Ascending aorta (tissue), 2 donors: ENCODE measurements at regions not wholly inside any gene's neighbourhood (a gene's known extent, or its start where the extent isn't known, plus 50 kb on each side); places are given as distances from the start of the nearest gene placed in this dataset.

Experiments
- DNase-seq, 2 donors: peaks; one replicate each; pipeline ENCODE4 v3.0.0-alpha.2; 2019; ENCODE audit warnings: low spot score in 2 of 2
- H3K27ac ChIP-seq, 2 donors: fragments of 200-600 bp; sonication (generic); one replicate each; pipeline ENCODE4 v1.5.1; 2016 to 2017; ENCODE audit warnings: mild to moderate bottlenecking in 1 of 2
- H3K27me3 ChIP-seq: fragments of 200-600 bp; sonication (generic); one replicate; pipeline ENCODE4 v1.5.1; 2017
- H3K36me3 ChIP-seq, 2 donors: fragments of 200-600 bp; sonication (generic); one replicate each; pipeline ENCODE4 v1.5.1; 2016
- H3K4me1 ChIP-seq, 2 donors: fragments of 200-600 bp; sonication (generic); one replicate each; pipeline ENCODE4 v1.5.1; 2016 to 2017; ENCODE audit warnings: mild to moderate bottlenecking in 1 of 2
- H3K4me3 ChIP-seq, 2 donors: fragments of 200-600 bp; sonication (generic); one replicate each; pipeline ENCODE4 v1.5.1; 2016 to 2017; ENCODE audit warnings: mild to moderate bottlenecking in 1 of 2
- H3K9me3 ChIP-seq, 2 donors: fragments of 200-600 bp; sonication (generic); one replicate each; pipeline ENCODE4 v1.5.1; 2016
- intact Hi-C: fragments of 100-400 bp; cut with DNase I; formaldehyde crosslinking; loops from one replicate; pipeline ENCODE4 v1.15.1; 2023
- TF ChIP-seq, protein P1 (sequence below), 3 experiments: fragments of 200-600 bp in 2 of 3; fragments of 450-650 bp in 1 of 3; sonication (generic) in 2 of 3; IDR thresholded peaks; one replicate each; pipeline ENCODE4 v1.5.1; 2016 to 2019; ENCODE audit warnings: antibody characterized with exemption in 3 of 3, mild to moderate bottlenecking in 1 of 3, moderate library complexity in 1 of 3

DNA sequence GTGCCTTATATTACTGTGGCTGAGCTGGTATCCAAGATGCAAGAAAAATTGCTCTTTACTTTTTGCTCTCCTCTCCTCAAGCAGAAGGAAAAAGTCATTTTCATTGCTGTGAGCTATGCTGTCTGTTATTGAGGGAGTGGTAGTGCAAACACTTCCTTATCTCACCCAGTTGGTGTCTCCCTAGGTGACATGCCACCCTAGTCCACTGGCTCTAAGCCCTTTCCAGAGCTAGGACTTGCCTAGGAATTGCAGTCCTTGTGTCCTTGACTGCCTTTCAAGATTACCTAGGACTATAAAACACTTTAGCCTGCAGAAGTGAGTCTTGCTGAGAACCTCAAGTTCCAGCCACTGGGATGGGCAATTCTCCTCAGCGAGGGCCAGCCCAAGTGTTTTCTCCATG, 458.3 kb downstream of the MRPL39 start:
- Histone ChIP-seq H3K36me3 (no peaks in the 10 kb centered on the region), H3K27me3 (no peaks in the 10 kb centered on the region), H3K27ac (no peak overlapping the region), H3K4me1 (no peaks in the 10 kb centered on the region), H3K9me3 (no peaks in the 10 kb centered on the region), H3K4me3 (no peak overlapping the region)
- intact Hi-C loops: no loop called here
- TF ChIP-seq, protein P1, sequence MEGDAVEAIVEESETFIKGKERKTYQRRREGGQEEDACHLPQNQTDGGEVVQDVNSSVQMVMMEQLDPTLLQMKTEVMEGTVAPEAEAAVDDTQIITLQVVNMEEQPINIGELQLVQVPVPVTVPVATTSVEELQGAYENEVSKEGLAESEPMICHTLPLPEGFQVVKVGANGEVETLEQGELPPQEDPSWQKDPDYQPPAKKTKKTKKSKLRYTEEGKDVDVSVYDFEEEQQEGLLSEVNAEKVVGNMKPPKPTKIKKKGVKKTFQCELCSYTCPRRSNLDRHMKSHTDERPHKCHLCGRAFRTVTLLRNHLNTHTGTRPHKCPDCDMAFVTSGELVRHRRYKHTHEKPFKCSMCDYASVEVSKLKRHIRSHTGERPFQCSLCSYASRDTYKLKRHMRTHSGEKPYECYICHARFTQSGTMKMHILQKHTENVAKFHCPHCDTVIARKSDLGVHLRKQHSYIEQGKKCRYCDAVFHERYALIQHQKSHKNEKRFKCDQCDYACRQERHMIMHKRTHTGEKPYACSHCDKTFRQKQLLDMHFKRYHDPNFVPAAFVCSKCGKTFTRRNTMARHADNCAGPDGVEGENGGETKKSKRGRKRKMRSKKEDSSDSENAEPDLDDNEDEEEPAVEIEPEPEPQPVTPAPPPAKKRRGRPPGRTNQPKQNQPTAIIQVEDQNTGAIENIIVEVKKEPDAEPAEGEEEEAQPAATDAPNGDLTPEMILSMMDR (IDR thresholded peaks at IDR 0.05): no peak
- DNase-seq: no peak

GRCh38 chr21:25139414-25139813, 467.9 kb downstream of the MRPL39 start:
- Histone ChIP-seq H3K4me1 (no peaks in the 10 kb centered on the region), H3K36me3 (no peaks in the 10 kb centered on the region), H3K4me3 (no peak overlapping the region), H3K27me3 (no peaks in the 10 kb centered on the region), H3K27ac (no peak overlapping the region), H3K9me3 (no peaks in the 10 kb centered on the region)
- intact Hi-C loops: no loop called here
- no peak for DNase-seq
- TF ChIP-seq, protein P1 (IDR thresholded peaks at IDR 0.05): no peak

- no peaks in the 10 kb centered on the region for H3K36me3 ChIP-seq
- DNase-seq: no peak
- no peaks in the 10 kb centered on the region for H3K4me1 ChIP-seq
- TF ChIP-seq, protein P1 (IDR thresholded peaks at IDR 0.05): no peak
- no peaks in the 10 kb centered on the region for H3K9me3 ChIP-seq
- H3K27ac ChIP-seq: no peak overlapping the region
- H3K4me3 ChIP-seq: no peak overlapping the region
- no peaks in the 10 kb centered on the region for H3K27me3 ChIP-seq
- intact Hi-C loops: no loop called here
Observed at GRCh38 chr21:25133939-25134338, 473.3 kb downstream of the MRPL39 start.

DNA sequence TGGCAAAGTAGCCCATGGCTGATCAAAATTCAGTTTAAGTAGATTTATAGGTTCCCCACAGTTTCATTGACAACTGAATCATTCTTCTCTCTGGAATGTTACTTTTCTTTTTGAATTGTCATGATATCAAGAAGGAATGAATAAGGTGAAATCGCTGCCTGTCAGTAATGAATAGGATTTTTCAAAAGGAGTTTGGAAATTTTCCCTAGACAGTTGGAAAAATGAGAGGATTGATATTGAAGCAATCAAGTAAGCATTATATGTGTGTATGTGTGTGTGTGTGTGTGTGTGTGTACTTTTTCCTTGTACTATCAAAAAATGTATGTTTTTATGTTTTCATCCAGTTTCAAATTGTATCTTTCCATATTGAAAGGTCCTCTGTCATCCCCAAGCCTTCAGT, 479.5 kb downstream of the MRPL39 start:
- intact Hi-C loops: no loop called here
- no peak for DNase-seq
- no peak overlapping the region for H3K4me3 ChIP-seq
- H3K36me3 ChIP-seq: no peaks in the 10 kb centered on the region
- H3K27me3 ChIP-seq: no peaks in the 10 kb centered on the region
- H3K27ac ChIP-seq: no peak overlapping the region
- TF ChIP-seq, protein P1 (IDR thresholded peaks at IDR 0.05): no peak
- no peaks in the 10 kb centered on the region for H3K9me3 ChIP-seq
- H3K4me1 ChIP-seq: no peaks in the 10 kb centered on the region

DNA sequence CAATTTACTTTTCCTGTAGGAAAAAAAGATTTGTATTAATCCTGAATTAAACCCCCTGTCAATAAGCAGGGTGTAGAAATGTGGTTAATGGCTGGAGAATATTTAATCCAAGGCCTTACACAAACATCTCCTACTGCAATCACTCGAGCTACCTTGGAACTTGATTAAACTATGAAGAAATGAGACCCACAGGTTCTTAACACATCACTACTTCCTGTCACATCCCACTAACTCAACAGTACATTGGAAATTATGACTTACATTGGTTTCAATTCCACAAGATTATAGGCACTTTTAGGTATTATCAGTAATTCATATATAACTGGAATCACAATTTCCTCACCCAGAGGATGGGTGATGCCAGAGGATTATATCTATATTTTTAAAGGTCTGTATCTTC, 480.3 kb downstream of the MRPL39 start:
- Histone ChIP-seq H3K9me3 (no peaks in the 10 kb centered on the region), H3K27me3 (no peaks in the 10 kb centered on the region), H3K4me3 (no peak overlapping the region), H3K27ac (no peak overlapping the region), H3K36me3 (no peaks in the 10 kb centered on the region), H3K4me1 (no peaks in the 10 kb centered on the region)
- TF ChIP-seq, protein P1 (IDR thresholded peaks at IDR 0.05): no peak
- intact Hi-C loops: no loop called here
- no peak for DNase-seq

GRCh38 chr21:25126564-25126963, 480.7 kb downstream of the MRPL39 start:
- H3K4me1 ChIP-seq: no peaks in the 10 kb centered on the region
- H3K27me3 ChIP-seq: no peaks in the 10 kb centered on the region
- H3K4me3 ChIP-seq: no peak overlapping the region
- H3K36me3 ChIP-seq: no peaks in the 10 kb centered on the region
- no peaks in the 10 kb centered on the region for H3K9me3 ChIP-seq
- intact Hi-C loops: no loop called here
- DNase-seq: no peak
- TF ChIP-seq, protein P1 (IDR thresholded peaks at IDR 0.05): no peak
- H3K27ac ChIP-seq: no peak overlapping the region
